ENCODE measurements at regions not wholly inside any gene's neighbourhood (a gene's known extent, or its start where the extent isn't known, plus 50 kb on each side); places are given as distances from the start of the nearest gene placed in this dataset.

GRCh38 chr18:41655074-41655473 lies 300.0 kb upstream of the PIK3C3 start:
- no peak for TF ChIP-seq CTCF (IDR thresholded peaks at IDR 0.05)
- no peak for TF ChIP-seq POLR2A (IDR thresholded peaks at IDR 0.05)
- no peak for TF ChIP-seq POLR2AphosphoS5 (IDR thresholded peaks at IDR 0.05)
- no peak for TF ChIP-seq EP300 (IDR thresholded peaks at IDR 0.05; ENCODE audit: low read depth)
